ENCODE measurements at regions not wholly inside any gene's neighbourhood (a gene's known extent, or its start where the extent isn't known, plus 50 kb on each side); places are given as distances from the start of the nearest gene placed in this dataset.

GRCh38 chr3:168383573-168383972 lies 287.8 kb upstream of the GOLIM4 start:
- DNase-seq (ENCODE audit: low spot score) = no peak

GRCh38 chr3:168371846-168372245 lies 276.1 kb upstream of the GOLIM4 start:
- no peak for DNase-seq (ENCODE audit: low spot score)

- DNase-seq (ENCODE audit: low spot score) = no peak
Observed at GRCh38 chr3:168364967-168365366, 269.2 kb upstream of the GOLIM4 start.

- DNase-seq (ENCODE audit: low spot score) = no peak
Observed at GRCh38 chr3:168362661-168363247, 267.0 kb upstream of the GOLIM4 start.

GRCh38 chr3:168362156-168362555 lies 266.4 kb upstream of the GOLIM4 start:
- DNase-seq (ENCODE audit: low spot score) = no peak

GRCh38 chr3:168360993-168361392 lies 265.3 kb upstream of the GOLIM4 start:
- DNase-seq (ENCODE audit: low spot score) = no peak

- DNase-seq (ENCODE audit: low spot score) = no peak
Observed at GRCh38 chr3:168342946-168343850, 247.5 kb upstream of the GOLIM4 start.

GRCh38 chr3:168341956-168342936 lies 246.5 kb upstream of the GOLIM4 start:
- DNase-seq (ENCODE audit: low spot score) = no peak

- DNase-seq (ENCODE audit: low spot score) = no peak
Observed at GRCh38 chr3:168341192-168341815, 245.6 kb upstream of the GOLIM4 start.

GRCh38 chr3:168338161-168338560 lies 242.4 kb upstream of the GOLIM4 start:
- no peak for DNase-seq (ENCODE audit: low spot score)

GRCh38 chr3:168336276-168336675 lies 240.6 kb upstream of the GOLIM4 start:
- DNase-seq (ENCODE audit: low spot score) = no peak

GRCh38 chr3:168333410-168333935 lies 237.7 kb upstream of the GOLIM4 start:
- no peak for DNase-seq (ENCODE audit: low spot score)

- DNase-seq (ENCODE audit: low spot score) = no peak
Observed at GRCh38 chr3:168331756-168332155, 236.0 kb upstream of the GOLIM4 start.

- no peak for DNase-seq (ENCODE audit: low spot score)
Observed at GRCh38 chr3:168330983-168331382, 235.3 kb upstream of the GOLIM4 start.

GRCh38 chr3:168327856-168328255 lies 232.1 kb upstream of the GOLIM4 start:
- no peak for DNase-seq (ENCODE audit: low spot score)

GRCh38 chr3:168325684-168326083 lies 230.0 kb upstream of the GOLIM4 start:
- no peak for DNase-seq (ENCODE audit: low spot score)

GRCh38 chr3:168322941-168323340 lies 227.2 kb upstream of the GOLIM4 start:
- DNase-seq (ENCODE audit: low spot score) = no peak

- no peak for DNase-seq (ENCODE audit: low spot score)
Observed at GRCh38 chr3:168314166-168314565, 218.4 kb upstream of the GOLIM4 start.

- no peak for DNase-seq (ENCODE audit: low spot score)
Observed at GRCh38 chr3:168312984-168313383, 217.3 kb upstream of the GOLIM4 start.

GRCh38 chr3:168307893-168308292 lies 212.2 kb upstream of the GOLIM4 start:
- DNase-seq (ENCODE audit: low spot score) = no peak

GRCh38 chr3:168295027-168295426 lies 199.3 kb upstream of the GOLIM4 start:
- no peak for DNase-seq (ENCODE audit: low spot score)

- DNase-seq (ENCODE audit: low spot score) = no peak
Observed at GRCh38 chr3:168292296-168292695, 196.6 kb upstream of the GOLIM4 start.
